ENCODE measurements at regions not wholly inside any gene's neighbourhood (a gene's known extent, or its start where the extent isn't known, plus 50 kb on each side); places are given as distances from the start of the nearest gene placed in this dataset.

DNA sequence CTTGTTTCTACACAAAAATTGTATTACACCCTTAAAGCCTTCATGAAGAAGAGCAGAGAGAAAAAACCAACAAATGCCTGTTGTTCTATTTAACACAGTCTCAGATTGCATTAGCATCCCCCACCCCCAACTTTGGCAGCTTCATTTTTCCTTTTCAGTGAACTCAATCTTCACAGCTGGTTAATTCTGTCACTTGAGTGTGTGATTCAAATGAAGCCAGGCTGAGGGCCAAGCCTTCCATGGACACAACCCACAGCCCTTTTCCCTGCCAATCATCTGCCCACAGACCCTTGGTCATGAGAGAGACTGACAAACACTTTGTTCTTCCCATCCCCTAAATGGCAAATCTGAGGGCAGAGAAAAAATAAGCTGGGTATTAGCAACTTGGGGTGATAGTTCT, 217.5 kb upstream of the NMUR2 start:
- TF ChIP-seq ZNF24 (IDR thresholded peaks at IDR 0.05) (no peak), GABPA (IDR thresholded peaks at IDR 0.05; ENCODE audit: low read depth, low read length) (no peak), GABPA (CRISPR knock-in tag; IDR thresholded peaks at IDR 0.05; ENCODE audit: low read depth) (no peak), EHMT2 (IDR thresholded peaks at IDR 0.05; ENCODE audit: borderline replicate concordance, low read depth, low read length) (no peak), XRCC5 (optimal IDR thresholded peaks at IDR 0.05; ENCODE audit: low read length) (no peak), MEIS1 (CRISPR knock-in tag; IDR thresholded peaks at IDR 0.05; ENCODE audit: borderline replicate concordance) (no peak), ZNF720 (CRISPR knock-in tag; IDR thresholded peaks at IDR 0.05) (no peak), ZBTB7A (CRISPR knock-in tag; IDR thresholded peaks at IDR 0.05) (no peak), TCF7 (IDR thresholded peaks at IDR 0.05; ENCODE audit: low read depth) (no peak), TP53 (CRISPR knock-in tag; conservative IDR thresholded peaks at IDR 0.05) (no peak), EZH2 (conservative IDR thresholded peaks at IDR 0.05; ENCODE audit: low read depth, low read length) (no peak), ZNF256 (CRISPR knock-in tag; conservative IDR thresholded peaks at IDR 0.05) (no peak)
- TF ChIP-seq, protein P1, sequence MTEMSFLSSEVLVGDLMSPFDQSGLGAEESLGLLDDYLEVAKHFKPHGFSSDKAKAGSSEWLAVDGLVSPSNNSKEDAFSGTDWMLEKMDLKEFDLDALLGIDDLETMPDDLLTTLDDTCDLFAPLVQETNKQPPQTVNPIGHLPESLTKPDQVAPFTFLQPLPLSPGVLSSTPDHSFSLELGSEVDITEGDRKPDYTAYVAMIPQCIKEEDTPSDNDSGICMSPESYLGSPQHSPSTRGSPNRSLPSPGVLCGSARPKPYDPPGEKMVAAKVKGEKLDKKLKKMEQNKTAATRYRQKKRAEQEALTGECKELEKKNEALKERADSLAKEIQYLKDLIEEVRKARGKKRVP (CRISPR knock-in tag; IDR thresholded peaks at IDR 0.05), result no peak
- TF ChIP-seq, protein P2, sequence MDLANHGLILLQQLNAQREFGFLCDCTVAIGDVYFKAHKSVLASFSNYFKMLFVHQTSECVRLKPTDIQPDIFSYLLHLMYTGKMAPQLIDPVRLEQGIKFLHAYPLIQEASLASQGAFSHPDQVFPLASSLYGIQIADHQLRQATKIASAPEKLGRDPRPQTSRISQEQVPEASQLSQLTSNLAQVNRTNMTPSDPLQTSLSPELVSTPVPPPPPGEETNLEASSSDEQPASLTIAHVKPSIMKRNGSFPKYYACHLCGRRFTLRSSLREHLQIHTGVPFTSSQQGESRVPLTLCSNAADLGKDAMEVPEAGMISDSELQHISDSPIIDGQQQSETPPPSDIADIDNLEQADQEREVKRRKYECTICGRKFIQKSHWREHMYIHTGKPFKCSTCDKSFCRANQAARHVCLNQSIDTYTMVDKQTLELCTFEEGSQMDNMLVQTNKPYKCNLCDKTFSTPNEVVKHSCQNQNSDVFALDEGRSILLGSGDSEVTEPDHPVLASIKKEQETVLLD (CRISPR knock-in tag; IDR thresholded peaks at IDR 0.05; ENCODE audit: low read depth), result no peak
